NCI-H1105 treated with DMSO at 0.1 percent for 48 hours (cell line): ENCODE measurements at regions not wholly inside any gene's neighbourhood (a gene's known extent, or its start where the extent isn't known, plus 50 kb on each side); places are given as distances from the start of the nearest gene placed in this dataset.
"Not testable (repeated sequence)": the region's sequence is repeated elsewhere in the genome, so short reads cannot be mapped to it uniquely, and the experiment has no call there.

Source experiments
- DNase-seq: peaks from one replicate; lab custom pipeline; 2025; lab: John Stamatoyannopoulos, UW

GRCh38 chr17:43345515-43345914 lies 53.3 kb upstream of the ARL4D start:
- DNase-seq, result not testable (repeated sequence)

GRCh38 chr17:43344685-43345084 lies 54.1 kb upstream of the ARL4D start:
- DNase-seq, result no peak

- peak; percentile 72 for DNase-seq
Measured at GRCh38 chr17:43342589-43342890, 56.3 kb upstream of the ARL4D start.

GRCh38 chr17:43341715-43342588 lies 56.8 kb upstream of the ARL4D start:
- DNase-seq, result no peak

- peak; percentile 70 for DNase-seq
Measured at GRCh38 chr17:43338886-43339516, 59.8 kb upstream of the ARL4D start.

GRCh38 chr17:43337684-43338428 lies 60.9 kb upstream of the ARL4D start:
- DNase-seq, result no peak

- DNase-seq, result no peak
Measured at GRCh38 chr17:43334738-43335402, 63.9 kb upstream of the ARL4D start.

- no peak for DNase-seq
Measured at GRCh38 chr17:43333433-43333943, 65.3 kb upstream of the ARL4D start.

GRCh38 chr17:43332230-43332629 lies 66.6 kb upstream of the ARL4D start:
- no peak for DNase-seq

- no peak for DNase-seq
Measured at GRCh38 chr17:43330876-43331639, 67.7 kb upstream of the ARL4D start.

GRCh38 chr17:43329183-43329582 lies 69.6 kb upstream of the ARL4D start:
- DNase-seq, result no peak

- no peak for DNase-seq
Measured at GRCh38 chr17:43328650-43329049, 70.1 kb upstream of the ARL4D start.

GRCh38 chr17:43327834-43328420 lies 70.9 kb upstream of the ARL4D start:
- DNase-seq, result no peak

- DNase-seq, result no peak
Measured at GRCh38 chr17:43327421-43327820, 71.4 kb upstream of the ARL4D start.

GRCh38 chr17:43326490-43327275 lies 72.1 kb upstream of the ARL4D start:
- no peak for DNase-seq

GRCh38 chr17:43324205-43324893 lies 74.4 kb upstream of the ARL4D start:
- no peak for DNase-seq

- no peak for DNase-seq
Measured at GRCh38 chr17:43319293-43320124, 79.3 kb upstream of the ARL4D start.

- no peak for DNase-seq
Measured at GRCh38 chr17:43316522-43317142, 82.2 kb upstream of the ARL4D start.
